Mammary epithelial cell (primary cell): ENCODE measurements at regions not wholly inside any gene's neighbourhood (a gene's known extent, or its start where the extent isn't known, plus 50 kb on each side); places are given as distances from the start of the nearest gene placed in this dataset.

Experiments used
- CTCF ChIP-seq, 2 donors: IDR thresholded peaks in 1 of 2; conservative IDR thresholded peaks in 1 of 2; 2 replicates each; pipeline ENCODE4 v1.5.1; 2011 to 2012; ENCODE audit warnings: inconsistent platforms in 2 of 2, low read length in 2 of 2, mild to moderate bottlenecking in 2 of 2, control low read depth in 1 of 2, low read depth in 1 of 2; ENCODE audit not compliant: insufficient read depth in 1 of 2; ENCODE audit errors: extremely low read depth in 1 of 2
- EZH2 ChIP-seq: IDR thresholded peaks from 2 replicates; pipeline ENCODE4 v1.6.1; 2012; ENCODE audit warnings: low read length, inconsistent platforms, borderline replicate concordance

GRCh38 chr2:234850818-234851217, 101.0 kb upstream of the SH3BP4 start:
- TF ChIP-seq EZH2 (no peak), CTCF (conservative IDR thresholded peaks at IDR 0.05 in 1 of 2, IDR thresholded peaks at IDR 0.05 in 1 of 2; ENCODE audit: extremely low read depth in 1 of 2, insufficient read depth in 1 of 2, low read depth in 1 of 2, low read length in 2 of 2) (no peak)
